Right lobe of liver (tissue), 6 donors: ENCODE measurements at regions not wholly inside any gene's neighbourhood (a gene's known extent, or its start where the extent isn't known, plus 50 kb on each side); places are given as distances from the start of the nearest gene placed in this dataset.

Experiments used
- ATAC-seq, 4 donors: fragments of 200-7000 bp; cut with Tn5 transposase; one replicate each; pipeline ENCODE4 v1.9.1; 2020; ENCODE audit warnings: mild to moderate bottlenecking in 4 of 4, moderate library complexity in 4 of 4
- DNase-seq, 3 donors: peaks; one replicate each; pipeline ENCODE4 v3.0.0-alpha.2; 2020
- H3K27ac ChIP-seq, 3 donors: fragments of 200-600 bp; one replicate each; pipeline ENCODE4 v1.8.0; 2022
- H3K27me3 ChIP-seq, 2 donors: fragments of 200-600 bp; one replicate each; pipeline ENCODE4 v1.8.0; 2022
- H3K36me3 ChIP-seq, 4 donors: fragments of 200-600 bp; sonication (generic) in 1 of 4; one replicate each; pipeline versions ENCODE4 v1.5.1 to v1.8.0; 2017 to 2022; ENCODE audit warnings: control low read depth in 1 of 4
- H3K4me1 ChIP-seq, 4 donors: fragments of 200-600 bp; sonication (generic) in 1 of 4; one replicate each; pipeline versions ENCODE4 v1.5.1 to v1.8.0; 2017 to 2022; ENCODE audit warnings: control low read depth in 1 of 4
- H3K4me3 ChIP-seq, 3 donors: fragments of 200-600 bp; one replicate each; pipeline ENCODE4 v1.8.0; 2022
- H3K9me3 ChIP-seq, 4 donors: fragments of 200-600 bp; sonication (generic) in 1 of 4; one replicate each; pipeline versions ENCODE4 v1.5.1 to v1.8.0; 2017 to 2022; ENCODE audit warnings: control low read depth in 1 of 4
- CTCF ChIP-seq, 4 donors: fragments of 200-600 bp in 3 of 4; fragments of 450-650 bp in 1 of 4; IDR thresholded peaks; one replicate each; pipeline versions ENCODE4 v1.5.1 to v1.8.0; 2016 to 2022; ENCODE audit warnings: antibody characterized with exemption in 4 of 4, mild to moderate bottlenecking in 2 of 4
- POLR2A ChIP-seq: fragments of 450-650 bp; IDR thresholded peaks from one replicate; pipeline ENCODE4 v1.6.1; 2017; ENCODE audit warnings: antibody characterized with exemption, mild to moderate bottlenecking
- WGBS: methylation state at CpG from one replicate; pipeline ENCODE4 v1.1.6; 2018; ENCODE audit warnings: low coverage, low lambda C conversion rate; ENCODE audit not compliant: insufficient coverage; ENCODE audit errors: missing lambda C conversion rate; 5-methylcytosine and 5-hydroxymethylcytosine counted together
- intact Hi-C, 2 donors: fragments of 100-400 bp; cut with DNase I; formaldehyde crosslinking; loops; one replicate each; pipeline versions ENCODE4 v1.11.2 to v1.14.1; 2022
- donor health status: DM: no; HTN: yes; CAD: no.
- donor health status: DM: no; HTN: no; CAD: no.
- donor health status: DM: no; HTN: no; CAD: no.
- donor health status: DM: no; HTN: yes; CAD: no.
- donor health status: DM: no; HTN: yes; CAD: no.

GRCh38 chr2:83072767-83073166 lies 1386.3 kb downstream of the SUCLG1 start:
- H3K4me3 ChIP-seq, result no peak overlapping the region
- H3K27ac ChIP-seq, result no peak overlapping the region
- DNase-seq (no peak), ATAC-seq (peak; percentile 41 to 78 (median 60))
- TF ChIP-seq CTCF (IDR thresholded peaks at IDR 0.05) (no peak), POLR2A (no peak)
- no peaks in the 10 kb centered on the region for H3K9me3 ChIP-seq
- no peaks in the 10 kb centered on the region for H3K27me3 ChIP-seq
- H3K4me1 ChIP-seq, result peaks cover 0 to 16% (median 2%) of the 10 kb centered on the region in 4 donors
- H3K36me3 ChIP-seq, result no peaks in the 10 kb centered on the region
- intact Hi-C loops, result no loop called here

GRCh38 chr2:83071914-83072313 lies 1387.2 kb downstream of the SUCLG1 start:
- intact Hi-C loops, result no loop called here
- ATAC-seq (no peak), DNase-seq (no peak)
- H3K4me1 ChIP-seq, result peaks cover 0 to 21% (median 5%) of the 10 kb centered on the region in 4 donors
- no peaks in the 10 kb centered on the region for H3K9me3 ChIP-seq
- TF ChIP-seq POLR2A, result no peak
- TF ChIP-seq CTCF (IDR thresholded peaks at IDR 0.05), result no peak
- no peak overlapping the region for H3K4me3 ChIP-seq
- H3K27me3 ChIP-seq, result no peaks in the 10 kb centered on the region
- no peaks in the 10 kb centered on the region for H3K36me3 ChIP-seq
- no peak overlapping the region for H3K27ac ChIP-seq
- 58% methylated on average over 1 of the region's 1 CpG for WGBS

- no peaks in the 10 kb centered on the region for H3K9me3 ChIP-seq
- no peak overlapping the region for H3K4me3 ChIP-seq
- H3K4me1 ChIP-seq, result peaks cover 0 to 21% (median 5%) of the 10 kb centered on the region in 4 donors
- WGBS, result 83% methylated on average over 5 of the region's 5 CpGs
- no peak for TF ChIP-seq CTCF (IDR thresholded peaks at IDR 0.05)
- TF ChIP-seq POLR2A, result no peak
- intact Hi-C loops, result no loop called here
- ATAC-seq, result no peak
- no peaks in the 10 kb centered on the region for H3K27me3 ChIP-seq
- no peak for DNase-seq
- no peak overlapping the region for H3K27ac ChIP-seq
- H3K36me3 ChIP-seq, result no peaks in the 10 kb centered on the region
Measured at GRCh38 chr2:83071352-83071751, 1387.7 kb downstream of the SUCLG1 start.

GRCh38 chr2:83069724-83070123 lies 1389.4 kb downstream of the SUCLG1 start:
- TF ChIP-seq POLR2A (no peak), CTCF (IDR thresholded peaks at IDR 0.05) (no peak)
- no peak overlapping the region for H3K4me3 ChIP-seq
- intact Hi-C loops, result no loop called here
- DNase-seq (no peak), ATAC-seq (no peak)
- H3K4me1 ChIP-seq, result peaks cover 0 to 21% (median 5%) of the 10 kb centered on the region in 4 donors
- no peaks in the 10 kb centered on the region for H3K9me3 ChIP-seq
- no peaks in the 10 kb centered on the region for H3K27me3 ChIP-seq
- H3K36me3 ChIP-seq, result no peaks in the 10 kb centered on the region
- no peak overlapping the region for H3K27ac ChIP-seq

GRCh38 chr2:83068714-83069113 lies 1390.4 kb downstream of the SUCLG1 start:
- H3K27ac ChIP-seq, result no peak overlapping the region
- intact Hi-C loops, result no loop called here
- no peaks in the 10 kb centered on the region for H3K36me3 ChIP-seq
- TF ChIP-seq POLR2A, result no peak
- TF ChIP-seq CTCF (IDR thresholded peaks at IDR 0.05), result no peak
- DNase-seq (no peak), ATAC-seq (no peak)
- H3K27me3 ChIP-seq, result no peaks in the 10 kb centered on the region
- H3K4me3 ChIP-seq, result no peak overlapping the region
- H3K4me1 ChIP-seq, result peaks cover 0 to 23% (median 8%) of the 10 kb centered on the region in 4 donors
- 100% methylated on average over 1 of the region's 1 CpG for WGBS
- no peaks in the 10 kb centered on the region for H3K9me3 ChIP-seq
